ENCODE measurements at regions not wholly inside any gene's neighbourhood (a gene's known extent, or its start where the extent isn't known, plus 50 kb on each side); places are given as distances from the start of the nearest gene placed in this dataset.
"Not testable (repeated sequence)": the region's sequence is repeated elsewhere in the genome, so short reads cannot be mapped to it uniquely, and the experiment has no call there.

DNA sequence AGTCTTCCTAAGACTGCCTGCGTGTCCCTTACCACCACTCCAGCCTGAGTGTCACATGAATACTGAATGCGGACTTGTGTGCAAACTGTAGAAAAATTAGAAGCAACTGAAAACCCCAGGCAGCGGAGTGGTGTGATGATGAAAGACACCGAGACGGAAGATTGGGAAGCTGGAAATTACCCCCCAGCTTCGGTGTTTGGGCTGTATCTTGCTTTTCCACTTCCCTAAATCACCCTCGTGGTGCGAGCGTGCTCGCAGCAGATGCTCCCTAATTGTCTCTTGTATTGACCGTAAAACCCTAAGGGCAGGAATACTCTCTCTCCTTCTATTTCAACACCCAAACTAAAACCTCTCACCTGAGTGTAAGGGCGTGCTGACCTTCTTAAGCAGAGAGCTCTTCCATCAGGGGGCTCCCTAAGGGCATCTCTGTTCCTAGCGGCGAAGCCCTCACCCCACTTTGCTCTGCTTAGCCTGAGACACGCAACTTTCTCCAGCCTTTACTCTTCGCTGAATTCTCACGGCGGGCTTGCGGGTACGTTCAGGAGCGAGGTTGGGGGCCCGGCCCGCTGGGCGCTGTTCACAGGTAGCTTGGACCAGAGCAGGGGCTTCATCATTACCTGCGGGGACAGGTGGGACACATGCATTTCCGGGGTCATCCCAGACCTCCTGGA lies 62.4 kb downstream of the CRYBB2 start:
- DNase-seq, result no peak

DNA sequence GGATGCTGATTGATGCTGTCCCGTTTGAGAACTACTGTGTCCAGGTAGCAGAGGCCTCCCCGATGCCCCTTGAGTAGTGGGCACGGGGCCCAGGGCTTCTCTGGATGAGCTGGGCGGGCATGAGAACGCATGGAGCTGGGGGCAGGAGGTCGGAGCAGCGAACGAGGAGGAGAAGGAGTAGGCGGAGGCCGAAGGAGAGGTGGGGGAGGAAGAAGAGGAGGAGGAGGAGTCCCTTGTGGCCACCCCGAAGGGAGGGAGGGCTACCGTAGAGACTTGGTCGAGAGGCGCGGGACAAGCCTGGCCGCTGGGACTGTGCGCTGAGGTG lies 62.9 kb downstream of the CRYBB2 start:
- DNase-seq, result no peak

DNA sequence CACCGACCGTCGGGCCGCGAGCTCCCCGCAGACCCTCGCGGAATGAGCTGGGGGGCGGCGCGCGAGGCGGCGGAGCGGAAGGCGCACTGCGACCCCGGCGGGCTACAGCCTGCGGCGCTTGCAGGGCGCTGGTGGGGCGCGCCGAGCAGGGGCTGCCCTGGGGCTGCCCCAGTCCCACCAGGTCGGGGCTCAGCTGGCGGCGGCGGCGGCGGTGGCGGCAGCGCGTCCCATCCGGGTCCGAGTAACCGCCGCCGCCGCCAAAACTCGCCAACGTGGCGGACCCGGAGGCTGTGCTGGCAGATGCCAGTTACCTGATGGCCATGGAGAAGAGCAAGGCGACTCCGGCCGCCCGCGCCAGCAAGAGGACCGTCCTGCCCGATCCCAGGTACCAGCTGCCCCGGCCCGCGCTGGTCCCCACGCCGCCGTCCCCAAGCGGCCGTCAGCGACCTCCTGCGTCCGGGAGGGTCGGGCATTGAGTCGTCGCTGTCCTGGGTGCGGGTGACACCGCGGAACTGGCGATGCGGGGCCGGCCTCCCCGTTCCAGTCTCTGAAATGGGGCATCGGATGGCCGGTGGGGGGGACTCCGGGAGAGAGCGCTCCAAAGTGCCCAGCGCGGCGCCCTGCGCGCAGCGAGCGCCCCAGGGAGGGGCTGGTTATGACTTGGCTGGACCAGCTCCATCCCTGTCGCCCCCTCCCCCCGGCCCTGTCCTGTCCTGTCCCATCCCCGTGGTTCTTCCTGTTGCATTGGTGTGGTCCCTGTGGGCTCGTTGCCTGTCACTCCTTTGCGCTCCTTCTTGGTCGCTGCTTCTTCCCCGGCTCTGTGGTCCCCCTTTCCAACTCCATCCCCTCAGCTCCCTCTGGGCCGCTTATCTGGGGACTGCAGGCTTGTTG lies 63.5 kb downstream of the CRYBB2 start:
- no peak for DNase-seq

DNA sequence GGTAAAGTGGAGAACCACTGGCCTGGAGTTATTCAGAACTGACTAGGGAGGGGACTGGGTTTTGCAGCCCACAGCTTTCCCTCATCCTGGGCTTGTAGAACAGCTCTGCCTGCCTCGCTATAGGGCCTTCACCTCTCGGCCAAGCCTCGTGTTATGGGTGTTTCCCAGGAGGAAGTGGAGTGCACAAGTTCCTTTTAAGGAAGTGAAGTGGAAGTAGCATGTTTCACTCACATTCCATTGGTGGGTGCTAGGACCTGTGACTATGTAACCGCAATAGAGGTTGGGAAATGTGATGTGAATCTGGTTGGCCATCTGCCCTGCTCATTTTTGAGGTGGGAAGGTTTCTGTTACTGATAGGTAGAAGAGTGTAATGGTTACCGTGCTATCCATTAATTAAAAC lies 69.0 kb downstream of the CRYBB2 start:
- DNase-seq, result not testable (repeated sequence)

DNA sequence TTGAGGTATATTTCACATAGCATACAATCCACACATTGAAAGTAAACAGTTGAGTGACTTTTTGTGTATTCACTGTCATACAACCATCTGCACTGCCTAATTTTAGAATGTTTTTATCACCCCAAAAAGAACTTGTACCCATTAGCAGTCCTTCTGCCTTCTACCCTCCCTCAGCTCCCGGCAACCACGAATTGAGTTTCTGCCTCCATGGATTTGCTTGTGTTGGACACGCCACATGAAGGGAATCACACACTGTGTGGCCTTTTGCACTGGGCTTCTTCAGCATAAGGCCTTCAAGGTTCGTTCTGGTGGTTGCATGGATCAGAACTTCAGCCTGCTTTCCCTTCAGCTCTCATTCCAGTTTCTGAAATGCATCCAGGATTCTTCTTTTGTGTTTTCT lies 82.5 kb downstream of the CRYBB2 start:
- DNase-seq, result not testable (repeated sequence)

DNA sequence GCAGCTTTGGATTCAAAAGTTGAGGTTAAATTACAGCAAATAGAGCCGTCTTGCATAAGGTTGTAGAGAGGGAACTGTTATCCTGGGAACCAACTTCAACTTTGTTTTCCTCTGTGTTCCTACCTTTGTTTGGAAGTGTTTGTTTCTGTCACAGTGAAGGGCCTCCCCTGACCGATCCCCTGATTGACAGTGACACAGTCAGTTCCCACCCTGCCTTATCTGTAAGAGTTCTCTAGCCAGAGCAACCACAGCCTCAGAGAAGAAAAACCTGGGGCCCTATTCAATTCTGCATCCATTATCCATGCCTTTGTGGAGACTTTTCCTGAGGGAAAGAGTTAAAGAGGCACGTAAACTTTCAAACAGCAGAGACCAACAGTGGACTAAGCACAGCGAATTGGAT lies 90.1 kb downstream of the CRYBB2 start:
- not testable (repeated sequence) for DNase-seq

DNA sequence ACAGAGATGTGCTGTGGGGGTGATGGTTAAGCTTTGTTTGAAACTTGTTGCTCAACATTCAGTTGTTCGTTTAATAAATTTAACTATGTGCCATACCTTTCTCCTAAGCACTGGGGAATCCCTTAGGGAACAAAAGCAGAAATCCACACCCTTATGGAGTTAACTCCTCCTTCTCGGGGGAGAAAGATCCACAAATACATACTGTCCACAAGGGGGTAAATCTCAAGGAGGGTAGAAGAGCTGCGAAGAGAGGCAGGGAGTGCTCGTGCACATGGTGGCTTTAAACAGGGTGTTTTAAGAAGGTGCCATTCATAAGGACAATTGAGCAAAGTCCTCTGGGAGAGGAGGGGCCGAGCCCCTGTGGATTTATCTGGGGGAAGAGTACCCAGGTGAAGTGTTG lies 92.5 kb downstream of the CRYBB2 start:
- DNase-seq, result not testable (repeated sequence)

DNA sequence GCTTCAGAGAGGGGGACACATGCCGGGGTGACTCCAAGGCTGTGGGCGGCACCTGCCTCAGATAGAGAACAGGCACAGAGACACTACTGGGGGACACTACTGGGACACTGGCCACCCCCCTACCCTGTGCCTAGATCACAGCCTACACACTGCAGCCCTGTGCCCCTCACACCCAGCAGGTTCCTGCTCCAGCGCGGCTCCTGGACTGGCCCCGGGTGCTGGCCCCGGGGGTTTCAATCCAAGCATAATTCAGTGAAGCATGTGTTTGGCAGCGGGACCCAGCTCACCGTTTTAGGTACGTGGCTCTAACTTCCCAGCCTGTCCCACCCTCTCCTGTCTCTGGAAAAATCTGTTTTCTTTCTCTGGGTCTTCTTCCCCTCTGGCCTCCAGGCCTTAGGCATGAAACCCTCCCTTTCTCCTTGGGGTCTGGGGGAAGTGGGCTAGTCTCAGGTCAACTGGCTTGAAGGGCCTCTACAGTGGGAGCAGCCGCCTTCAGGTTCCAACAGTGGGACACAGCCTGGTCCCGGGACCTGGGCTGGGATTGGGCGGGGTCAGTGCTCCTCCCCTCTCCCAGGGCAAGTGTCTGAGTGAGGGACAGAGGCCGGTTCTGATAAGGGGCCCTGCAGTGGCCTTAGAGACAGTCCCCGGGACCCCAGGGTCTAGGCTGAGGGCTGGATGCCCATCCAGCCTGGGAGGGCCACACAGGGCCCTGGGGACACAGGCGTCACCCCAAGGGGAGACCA lies 98.8 kb downstream of the CRYBB2 start:
- DNase-seq, result no peak

DNA sequence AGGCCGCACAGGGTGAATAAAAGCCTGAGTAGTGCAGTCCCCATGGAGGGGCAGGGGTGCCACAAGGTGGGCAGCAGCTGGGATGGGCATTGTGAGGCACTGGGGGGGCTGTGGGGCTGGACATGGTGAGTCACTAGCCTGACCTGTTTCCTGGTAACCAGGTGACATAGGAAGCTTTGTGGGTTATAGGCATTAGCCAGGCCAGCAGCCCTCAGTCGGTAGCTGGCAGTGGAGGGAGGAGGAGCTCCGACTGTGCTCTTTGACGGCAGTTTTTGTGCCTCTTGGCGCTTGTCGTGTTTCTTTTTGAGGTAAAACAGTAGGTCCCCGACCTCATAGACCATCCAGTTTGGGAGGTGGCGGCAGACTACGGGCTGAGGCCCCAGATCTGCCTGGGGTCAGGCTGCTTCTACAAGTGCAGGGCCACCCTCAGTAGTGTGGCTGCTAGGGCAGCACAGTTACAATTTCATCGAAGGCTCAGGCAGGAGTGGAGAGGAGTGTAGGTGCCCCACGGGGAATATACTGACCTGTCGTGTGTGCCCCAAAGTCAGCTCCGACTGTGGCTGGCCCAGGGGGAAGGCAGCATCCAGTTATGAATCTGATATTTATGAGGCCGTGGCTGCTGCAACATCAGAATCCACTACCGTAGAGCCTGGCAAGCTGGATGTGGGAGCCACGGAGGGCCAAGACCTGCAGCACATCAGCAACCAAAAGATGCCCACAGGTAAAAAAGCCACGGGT lies 107.7 kb downstream of the CRYBB2 start:
- no peak for DNase-seq

DNA sequence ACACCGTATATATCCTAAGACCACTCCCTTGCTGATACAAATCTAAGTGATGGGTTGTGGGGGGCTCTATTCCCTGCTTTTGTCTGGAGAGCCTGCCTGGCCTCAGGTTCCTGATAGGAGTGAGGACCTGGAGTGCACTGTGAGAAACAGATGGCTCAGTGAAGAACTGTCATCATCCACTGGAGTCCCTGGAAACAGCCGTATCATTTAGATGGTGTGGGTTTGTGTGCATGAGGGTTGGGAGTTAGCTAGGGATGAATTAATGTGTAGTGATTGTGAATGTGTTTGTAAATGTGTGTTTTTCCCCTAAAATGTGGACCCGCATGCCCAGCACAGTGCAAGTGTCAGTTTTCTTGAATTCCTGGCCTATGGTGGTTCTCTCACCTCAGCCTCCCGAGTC lies 111.6 kb downstream of the CRYBB2 start:
- DNase-seq, result no peak

DNA sequence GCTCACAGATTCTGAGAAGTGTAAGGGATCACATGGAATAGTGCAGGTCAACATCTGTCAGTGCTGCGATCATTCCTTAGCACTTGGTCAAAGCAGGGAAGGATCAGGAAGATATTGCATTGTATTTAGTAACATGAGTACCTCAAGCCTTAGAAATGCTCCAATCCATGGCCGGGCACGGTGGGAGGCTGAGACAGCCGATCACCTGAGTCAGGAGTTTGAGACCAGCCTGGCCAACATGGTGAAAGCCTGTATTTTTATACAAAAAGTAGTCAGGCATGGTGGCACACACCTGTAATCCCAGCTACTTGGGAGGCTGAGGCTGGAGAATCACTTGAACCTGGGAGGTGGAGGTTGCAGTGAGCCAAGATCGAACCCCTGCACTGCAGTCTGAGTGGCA lies 112.5 kb downstream of the CRYBB2 start:
- DNase-seq, result not testable (repeated sequence)

DNA sequence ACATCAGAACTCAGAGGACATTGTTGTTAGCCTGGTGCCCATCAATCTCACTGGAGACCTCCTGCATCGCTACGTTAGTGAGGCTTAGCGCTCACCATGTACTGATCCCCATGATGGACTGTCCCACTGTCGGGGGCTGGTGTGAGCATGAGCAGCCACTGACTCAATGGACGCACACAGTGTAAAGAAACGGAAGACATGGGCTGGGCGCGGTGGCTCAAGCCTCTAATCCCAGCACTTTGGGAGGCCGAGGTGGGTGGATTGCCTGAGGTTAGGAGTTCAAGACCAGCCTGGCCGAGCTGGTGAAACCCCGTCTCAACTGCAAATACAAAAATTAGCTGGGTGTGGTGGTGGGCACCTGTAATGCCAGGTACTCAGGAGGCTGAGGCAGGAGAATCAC lies 112.9 kb downstream of the CRYBB2 start:
- DNase-seq, result no peak

DNA sequence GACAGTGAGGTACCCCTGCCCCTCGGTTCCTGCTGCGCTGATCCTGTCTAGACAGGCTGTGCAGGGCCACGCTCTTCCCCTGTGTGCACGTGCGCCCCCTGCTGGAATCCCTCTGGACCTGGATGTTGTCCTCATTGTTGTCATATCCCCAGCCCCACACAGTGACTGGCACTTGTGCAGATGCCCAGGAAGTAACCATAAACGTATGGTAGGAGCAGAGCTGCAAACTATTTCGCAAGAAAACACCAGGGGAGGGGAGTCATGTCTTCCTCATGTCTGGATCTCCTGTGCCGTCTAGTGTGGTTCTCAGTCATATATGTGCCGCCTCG lies 114.7 kb downstream of the CRYBB2 start:
- DNase-seq, result peak; percentile 72

DNA sequence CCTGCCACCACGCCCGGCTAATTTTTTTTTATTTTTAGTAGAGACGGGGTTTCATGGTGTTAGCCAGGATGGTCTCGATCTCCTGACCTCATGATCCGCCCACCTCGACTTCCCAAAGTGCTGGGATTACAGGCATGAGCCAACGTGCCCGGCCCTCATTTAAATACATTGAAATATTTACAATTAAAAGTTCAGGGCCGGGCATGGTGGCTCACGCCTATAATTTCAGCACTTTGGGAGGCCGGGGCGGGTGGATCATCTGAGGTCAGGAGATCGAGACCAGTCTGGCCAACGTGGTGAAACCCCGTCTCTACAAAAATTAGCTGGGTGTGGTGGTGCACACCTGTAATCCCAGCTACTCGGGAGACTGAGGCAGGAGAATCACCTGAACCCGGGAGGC lies 115.2 kb downstream of the CRYBB2 start:
- DNase-seq, result not testable (repeated sequence)

DNA sequence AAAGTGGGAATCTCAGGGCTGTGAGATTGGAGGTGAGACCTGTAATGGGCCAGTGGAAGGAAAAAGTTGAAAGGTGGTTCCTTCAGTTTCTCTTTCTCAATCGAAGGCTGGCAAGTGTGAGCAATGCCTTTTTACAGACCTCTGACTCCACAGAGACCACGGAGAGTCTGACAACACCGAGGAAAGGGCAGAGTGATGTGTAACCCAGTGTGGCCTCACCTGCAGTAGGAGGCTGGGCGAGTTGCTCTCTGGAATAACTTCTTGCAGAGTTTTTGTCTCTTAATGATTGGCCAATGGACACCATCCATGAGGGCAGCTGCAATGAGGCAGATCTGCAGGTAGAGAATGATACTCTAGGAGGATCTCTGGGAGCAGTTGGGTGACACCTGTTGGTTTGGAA lies 115.8 kb downstream of the CRYBB2 start:
- DNase-seq, result not testable (repeated sequence)

DNA sequence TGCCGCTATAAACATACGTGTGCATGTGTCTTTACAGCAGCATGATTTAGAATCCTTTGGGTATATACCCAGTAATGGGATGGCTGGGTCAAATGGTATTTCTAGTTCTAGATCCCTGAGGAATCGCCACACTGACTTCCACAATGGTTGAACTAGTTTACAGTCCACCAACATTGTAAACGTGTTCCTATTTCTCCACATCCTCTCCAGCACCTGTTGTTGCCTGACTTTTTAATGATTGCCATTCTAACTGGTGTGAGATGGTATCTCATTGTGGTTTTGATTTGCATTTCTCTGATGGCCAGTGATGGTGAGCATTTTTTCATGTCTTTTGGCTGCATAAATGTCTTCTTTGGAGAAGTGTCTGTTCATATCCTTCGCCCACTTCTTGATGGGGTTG lies 121.1 kb downstream of the CRYBB2 start:
- DNase-seq, result not testable (repeated sequence)

DNA sequence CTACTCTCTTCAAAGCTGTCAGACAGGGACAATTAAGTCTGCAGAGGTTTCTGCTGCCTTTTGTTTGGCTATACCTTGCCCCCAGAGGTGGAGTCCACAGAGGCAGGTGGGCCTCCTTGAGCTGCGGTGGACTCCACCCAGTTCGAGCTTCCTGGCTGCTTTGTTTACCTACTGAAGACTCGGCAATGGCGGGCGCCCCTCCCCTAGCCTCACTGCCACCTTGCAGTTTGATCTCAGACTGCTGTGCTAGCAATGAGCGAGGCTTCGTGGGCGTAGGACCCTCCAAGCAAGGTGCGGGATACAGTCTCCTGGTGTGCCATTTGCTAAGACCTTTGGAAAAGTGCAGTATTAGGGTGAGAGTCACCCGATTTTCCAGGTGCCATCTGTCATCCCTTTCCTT lies 124.9 kb downstream of the CRYBB2 start:
- DNase-seq, result not testable (repeated sequence)

DNA sequence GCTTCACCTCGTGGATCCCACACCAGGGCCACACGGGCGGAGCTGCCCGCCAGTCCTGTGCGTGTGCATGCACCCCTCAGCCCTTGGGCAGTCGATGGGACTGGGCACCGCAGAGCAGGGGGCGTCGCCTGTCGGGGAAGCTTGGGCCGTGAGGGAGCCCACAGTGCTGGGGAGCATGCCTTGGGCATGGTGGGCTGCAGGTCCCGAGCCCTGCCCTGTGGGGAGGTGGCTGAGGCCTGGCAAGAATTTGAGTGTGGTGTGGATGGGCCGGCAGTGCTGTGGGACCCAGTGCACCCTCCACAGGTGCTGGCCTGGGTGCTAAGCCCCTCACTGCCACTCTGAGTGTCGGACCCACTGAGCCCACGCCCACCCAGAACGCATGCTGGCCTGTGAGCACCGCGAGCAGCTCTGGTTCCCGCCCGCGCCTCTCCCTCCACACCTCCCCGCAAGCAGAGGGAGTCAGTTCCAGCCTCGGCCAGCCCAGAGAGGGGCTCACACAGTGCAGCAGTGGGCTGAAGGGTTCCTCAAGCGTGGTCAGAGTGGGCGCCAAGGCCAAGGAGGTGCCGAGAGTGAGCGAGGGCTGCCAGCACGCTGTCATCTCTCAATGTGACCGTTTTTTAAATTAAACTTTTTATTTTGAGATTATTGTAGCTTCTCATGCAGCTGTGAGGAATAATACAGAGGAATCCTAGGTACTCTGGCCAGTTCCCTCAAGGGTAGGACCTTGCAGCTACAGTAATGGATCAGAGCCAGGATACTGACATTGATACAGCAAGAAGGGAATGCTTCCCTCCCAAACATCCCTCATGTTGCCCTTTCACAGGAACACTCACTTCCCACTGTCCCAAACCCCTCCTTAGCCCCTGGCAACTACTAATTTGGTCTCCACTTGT lies 127.7 kb downstream of the CRYBB2 start:
- no peak for DNase-seq

DNA sequence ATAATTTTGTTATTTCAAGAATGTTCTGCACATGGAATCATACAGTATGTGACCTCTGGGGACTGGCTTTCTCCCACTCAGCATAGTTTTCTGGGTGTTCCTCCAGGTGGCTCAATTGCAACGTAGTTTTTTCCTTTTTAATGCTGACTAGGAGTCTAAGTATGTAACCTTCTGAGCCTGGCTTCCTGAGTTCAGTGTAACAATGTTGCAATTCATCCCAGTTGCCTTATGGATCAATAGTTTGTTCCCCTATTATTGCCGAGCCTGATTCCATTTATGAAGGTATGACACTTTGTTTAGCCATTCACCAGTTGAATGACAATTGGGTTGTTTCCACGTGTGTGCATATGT lies 128.3 kb downstream of the CRYBB2 start:
- no peak for DNase-seq

DNA sequence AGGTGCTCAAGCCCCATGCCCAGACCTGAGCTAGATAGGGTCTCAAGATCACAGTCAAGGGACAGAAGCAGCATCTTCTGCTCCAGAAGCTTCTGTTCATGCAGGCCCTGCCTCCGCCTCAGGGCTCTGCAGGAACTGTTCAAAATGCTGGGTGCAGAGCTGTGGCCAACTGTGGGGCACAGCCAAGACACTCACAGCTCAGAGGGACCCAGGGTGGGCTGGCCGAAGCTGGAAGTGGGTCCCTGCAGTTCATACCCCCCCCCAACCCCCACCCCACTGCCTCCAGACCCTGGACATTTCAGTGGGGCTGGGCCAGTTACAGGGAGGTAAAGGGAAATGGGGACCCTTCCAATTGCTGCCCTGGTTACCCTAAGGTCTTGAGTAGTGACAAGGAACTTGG lies 129.0 kb downstream of the CRYBB2 start:
- no peak for DNase-seq

DNA sequence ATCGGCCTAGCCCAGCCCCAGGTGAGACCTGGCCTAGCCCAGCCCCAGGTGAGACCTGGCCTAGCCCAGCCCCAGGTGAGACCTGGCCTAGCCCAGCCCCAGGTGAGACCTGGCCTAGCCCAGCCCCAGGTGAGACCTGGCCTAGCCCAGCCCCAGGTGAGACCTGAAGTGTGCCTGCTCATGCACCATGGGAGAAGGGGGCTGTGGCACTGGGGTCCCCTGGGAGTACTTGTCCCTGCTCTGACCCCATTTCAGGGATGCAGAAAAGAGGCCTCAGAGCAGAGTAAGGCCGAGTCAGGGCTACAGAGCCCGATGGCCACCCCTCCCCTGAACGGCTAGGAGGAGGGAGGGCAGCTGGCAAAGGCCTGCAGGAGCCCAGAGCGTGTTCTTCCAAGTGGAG lies 129.6 kb downstream of the CRYBB2 start:
- not testable (repeated sequence) for DNase-seq

DNA sequence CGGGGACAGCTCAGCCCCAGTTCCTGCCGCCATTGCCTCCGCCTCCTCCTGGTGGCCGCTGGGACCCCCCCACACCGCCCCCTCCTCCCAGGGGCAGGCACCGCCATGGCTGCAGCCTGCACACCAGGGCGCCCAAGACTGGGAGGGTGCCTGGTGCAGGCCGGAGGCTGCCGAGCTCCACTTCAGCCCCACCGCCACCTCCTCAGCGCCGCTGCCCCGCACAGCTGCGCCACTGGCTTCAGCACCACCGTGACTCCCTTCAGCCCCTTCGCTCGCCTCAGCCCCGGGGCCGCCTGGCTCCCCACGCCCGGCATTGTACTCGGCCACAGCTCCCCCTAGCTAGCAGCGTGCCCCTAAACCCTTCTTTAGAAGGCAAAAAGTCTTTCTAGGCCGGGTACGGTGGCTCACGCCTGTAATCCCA lies 131.1 kb downstream of the CRYBB2 start:
- DNase-seq, result no peak

Data from activated CD4-positive, alpha-beta T cell treated with anti-CD3 and anti-CD28 coated beads, Interleukin-2, amount 50 U/mL, for 16 hours (primary cell).